Progenitor cell of endocrine pancreas (in vitro differentiated cells): ENCODE measurements at regions not wholly inside any gene's neighbourhood (a gene's known extent, or its start where the extent isn't known, plus 50 kb on each side); places are given as distances from the start of the nearest gene placed in this dataset.

Experiments
- DNase-seq: peaks from one replicate; pipeline ENCODE4 v3.0.0; 2021; ENCODE audit warnings: low spot score; ENCODE audit not compliant: unreplicated experiment
- H3K27ac Mint-ChIP-seq: 2 replicates; pipeline ENCODE4 v1.8.0; 2021; ENCODE audit warnings: mild to moderate bottlenecking, moderate library complexity, mixed read lengths
- H3K27me3 Mint-ChIP-seq: 2 replicates; pipeline ENCODE4 v1.8.0; 2021; ENCODE audit warnings: mixed read lengths
- H3K36me3 Mint-ChIP-seq: 2 replicates; pipeline ENCODE4 v1.8.0; 2022; ENCODE audit warnings: mixed read lengths; ENCODE audit not compliant: insufficient read depth
- H3K4me1 Mint-ChIP-seq: 2 replicates; pipeline ENCODE4 v1.8.0; 2021; ENCODE audit warnings: low read depth, mixed read lengths
- H3K4me3 Mint-ChIP-seq: 2 replicates; pipeline ENCODE4 v1.8.0; 2021; ENCODE audit warnings: low read depth, mild to moderate bottlenecking, moderate library complexity, mixed read lengths
- H3K9me3 Mint-ChIP-seq: 2 replicates; pipeline ENCODE4 v1.8.0; 2021; ENCODE audit warnings: low read depth, mixed read lengths
- CTCF ChIP-seq: fragments of 200-600 bp; sonication (generic); IDR thresholded peaks from one replicate; pipeline ENCODE4 v1.5.0; 2021; ENCODE audit warnings: antibody characterized with exemption, mild to moderate bottlenecking; ENCODE audit not compliant: unreplicated experiment

DNA sequence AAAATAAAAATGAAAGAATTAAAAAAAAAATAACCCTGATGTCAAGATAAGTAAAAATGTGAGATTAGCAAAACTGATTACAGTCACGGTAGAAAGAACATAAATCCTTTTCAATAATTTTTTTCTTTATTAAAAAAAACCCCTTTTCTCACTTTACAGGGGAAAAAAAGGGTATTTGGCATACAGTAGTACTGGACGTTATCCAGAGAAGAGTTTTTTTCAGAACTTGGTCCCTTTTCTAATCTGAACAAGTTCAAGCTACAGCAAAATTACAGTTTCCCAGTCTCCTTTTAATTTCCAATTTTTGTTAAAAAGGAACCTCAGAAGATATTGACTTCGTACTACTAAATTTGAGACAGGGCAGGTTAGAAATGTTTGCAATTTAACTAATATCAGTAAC, 134.7 kb upstream of the DCN start:
- H3K27me3 Mint-ChIP-seq = no peaks in the 10 kb centered on the region
- no peaks in the 10 kb centered on the region for H3K36me3 Mint-ChIP-seq
- no peak overlapping the region for H3K4me3 Mint-ChIP-seq
- TF ChIP-seq CTCF = no peak
- no peak overlapping the region for H3K27ac Mint-ChIP-seq
- no peaks in the 10 kb centered on the region for H3K9me3 Mint-ChIP-seq
- no peak for DNase-seq
- no peaks in the 10 kb centered on the region for H3K4me1 Mint-ChIP-seq

- H3K4me3 Mint-ChIP-seq = no peak overlapping the region
- no peak for DNase-seq
- H3K27me3 Mint-ChIP-seq = no peaks in the 10 kb centered on the region
- no peaks in the 10 kb centered on the region for H3K9me3 Mint-ChIP-seq
- TF ChIP-seq CTCF = no peak
- no peaks in the 10 kb centered on the region for H3K36me3 Mint-ChIP-seq
- no peaks in the 10 kb centered on the region for H3K4me1 Mint-ChIP-seq
- no peak overlapping the region for H3K27ac Mint-ChIP-seq
These were observed 134.3 kb upstream of the DCN start for GRCh38 chr12:91316907-91317269.

- no peaks in the 10 kb centered on the region for H3K9me3 Mint-ChIP-seq
- H3K36me3 Mint-ChIP-seq = no peaks in the 10 kb centered on the region
- H3K27me3 Mint-ChIP-seq = no peaks in the 10 kb centered on the region
- no peak for DNase-seq
- no peak overlapping the region for H3K4me3 Mint-ChIP-seq
- no peaks in the 10 kb centered on the region for H3K4me1 Mint-ChIP-seq
- no peak overlapping the region for H3K27ac Mint-ChIP-seq
- no peak for TF ChIP-seq CTCF
These were observed 133.7 kb upstream of the DCN start for GRCh38 chr12:91316161-91316906.

GRCh38 chr12:91311081-91311480, 128.5 kb upstream of the DCN start:
- H3K27ac Mint-ChIP-seq = no peak overlapping the region
- no peaks in the 10 kb centered on the region for H3K9me3 Mint-ChIP-seq
- TF ChIP-seq CTCF = no peak
- H3K4me1 Mint-ChIP-seq = no peaks in the 10 kb centered on the region
- no peak overlapping the region for H3K4me3 Mint-ChIP-seq
- H3K27me3 Mint-ChIP-seq = no peaks in the 10 kb centered on the region
- no peak for DNase-seq
- H3K36me3 Mint-ChIP-seq = no peaks in the 10 kb centered on the region

DNA sequence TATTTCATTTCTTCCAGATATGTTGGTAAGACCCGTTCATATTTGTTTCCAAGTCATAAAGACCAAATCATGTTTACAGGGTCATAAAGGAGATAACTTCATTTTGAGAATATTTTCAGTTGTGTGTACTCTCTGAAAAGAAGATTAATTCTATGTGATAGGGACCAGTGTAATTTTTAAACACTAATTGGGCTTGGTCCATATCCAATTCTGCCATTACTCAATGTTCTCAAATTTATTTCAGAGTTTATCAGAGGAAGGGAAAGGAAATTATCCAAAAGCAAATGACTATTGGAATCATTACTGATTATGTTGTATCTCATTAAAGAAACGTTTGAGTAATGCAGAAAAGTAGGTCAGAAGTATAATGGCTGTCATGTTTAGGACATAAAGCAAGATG, 126.8 kb upstream of the DCN start:
- Mint-ChIP-seq H3K4me1 (no peaks in the 10 kb centered on the region), H3K27ac (no peak overlapping the region), H3K27me3 (no peaks in the 10 kb centered on the region), H3K9me3 (no peaks in the 10 kb centered on the region), H3K4me3 (no peak overlapping the region), H3K36me3 (no peaks in the 10 kb centered on the region)
- no peak for DNase-seq
- TF ChIP-seq CTCF = no peak
